HUDEP-2 (cell line): ENCODE measurements at regions not wholly inside any gene's neighbourhood (a gene's known extent, or its start where the extent isn't known, plus 50 kb on each side); places are given as distances from the start of the nearest gene placed in this dataset.

Experiments used
- DNase-seq, 76 experiments: peaks; one replicate each; lab custom pipeline; 2025; ENCODE audit not compliant: unreplicated experiment in 76 of 76; lab: John Stamatoyannopoulos, UW

- no peak for DNase-seq
Observed at GRCh38 chr1:87652176-87652575, 323.5 kb downstream of the LMO4 start.

GRCh38 chr1:87665151-87665550 is 336.5 kb downstream of the LMO4 start:
- DNase-seq = no peak

- DNase-seq = no peak
Observed at GRCh38 chr1:87666681-87667080, 338.0 kb downstream of the LMO4 start.

GRCh38 chr1:87669674-87670073 is 341.0 kb downstream of the LMO4 start:
- DNase-seq = no peak

- DNase-seq = no peak
Observed at GRCh38 chr1:87673309-87673708, 344.6 kb downstream of the LMO4 start.

GRCh38 chr1:87673748-87674147 is 345.1 kb downstream of the LMO4 start:
- no peak for DNase-seq

- DNase-seq = no peak
Observed at GRCh38 chr1:87674791-87675190, 346.1 kb downstream of the LMO4 start.

GRCh38 chr1:87678266-87678665 is 349.6 kb downstream of the LMO4 start:
- DNase-seq = no peak

GRCh38 chr1:87682565-87682964 is 353.9 kb downstream of the LMO4 start:
- DNase-seq = no peak

GRCh38 chr1:87683196-87683956 is 354.7 kb downstream of the LMO4 start:
- no peak for DNase-seq

- DNase-seq = no peak
Observed at GRCh38 chr1:87684194-87684593, 355.5 kb downstream of the LMO4 start.

- no peak for DNase-seq
Observed at GRCh38 chr1:87684713-87685205, 356.1 kb downstream of the LMO4 start.

GRCh38 chr1:87685311-87686135 is 356.8 kb downstream of the LMO4 start:
- no peak for DNase-seq

- no peak for DNase-seq
Observed at GRCh38 chr1:87686136-87686495, 357.4 kb downstream of the LMO4 start.

- DNase-seq = no peak
Observed at GRCh38 chr1:87686671-87687070, 358.0 kb downstream of the LMO4 start.

- no peak for DNase-seq
Observed at GRCh38 chr1:87688136-87688535, 359.5 kb downstream of the LMO4 start.

- no peak for DNase-seq
Observed at GRCh38 chr1:87689487-87689886, 360.8 kb downstream of the LMO4 start.

- no peak for DNase-seq
Observed at GRCh38 chr1:87696483-87696882, 367.8 kb downstream of the LMO4 start.

- no peak for DNase-seq
Observed at GRCh38 chr1:87702455-87702854, 373.8 kb downstream of the LMO4 start.

GRCh38 chr1:87705233-87705632 is 376.6 kb downstream of the LMO4 start:
- no peak for DNase-seq

- no peak for DNase-seq
Observed at GRCh38 chr1:87706203-87706602, 377.5 kb downstream of the LMO4 start.

GRCh38 chr1:87706779-87707228 is 378.1 kb downstream of the LMO4 start:
- no peak for DNase-seq
